HEK293T (cell line): ENCODE measurements at regions not wholly inside any gene's neighbourhood (a gene's known extent, or its start where the extent isn't known, plus 50 kb on each side); places are given as distances from the start of the nearest gene placed in this dataset.

ENCODE experiments used
- BHLHE40 ChIP-seq: fragments of 450-650 bp; IDR thresholded peaks from 2 replicates; pipeline ENCODE4 v1.6.1; 2016; ENCODE audit warnings: mild to moderate bottlenecking, moderate library complexity, borderline replicate concordance
- CTBP1 ChIP-seq: fragments of 450-650 bp; IDR thresholded peaks from 2 replicates; pipeline ENCODE4 v1.6.1; 2016; ENCODE audit warnings: borderline replicate concordance
- FOXA1 ChIP-seq: fragments of 450-650 bp; IDR thresholded peaks from 2 replicates; pipeline ENCODE4 v1.6.1; 2016; ENCODE audit warnings: mild to moderate bottlenecking
- FOXM1 ChIP-seq: fragments of 450-650 bp; IDR thresholded peaks from 2 replicates; pipeline ENCODE4 v1.6.1; 2017; ENCODE audit warnings: mild to moderate bottlenecking, borderline replicate concordance
- HDGF ChIP-seq: fragments of 450-650 bp; IDR thresholded peaks from 2 replicates; pipeline ENCODE4 v1.6.1; 2017; ENCODE audit warnings: antibody characterized with exemption, borderline replicate concordance
- L3MBTL2 ChIP-seq: fragments of 450-650 bp; conservative IDR thresholded peaks from 2 replicates; pipeline ENCODE4 v1.6.1; 2016; ENCODE audit warnings: mild to moderate bottlenecking
- LEF1 ChIP-seq: fragments of 450-650 bp; IDR thresholded peaks from 2 replicates; pipeline ENCODE4 v1.6.1; 2017; ENCODE audit warnings: mild to moderate bottlenecking, borderline replicate concordance
- NFRKB ChIP-seq: fragments of 450-650 bp; IDR thresholded peaks from 2 replicates; pipeline ENCODE4 v1.6.1; 2016; ENCODE audit warnings: mild to moderate bottlenecking, moderate library complexity
- PKNOX1 ChIP-seq: fragments of 450-650 bp; IDR thresholded peaks from 2 replicates; pipeline ENCODE4 v1.6.1; 2016
- SP1 ChIP-seq: fragments of 450-650 bp; IDR thresholded peaks from 2 replicates; pipeline ENCODE4 v1.6.1; 2017
- SUZ12 ChIP-seq: fragments of 450-650 bp; IDR thresholded peaks from 2 replicates; pipeline ENCODE4 v1.6.1; 2016; ENCODE audit warnings: mild to moderate bottlenecking
- TARDBP ChIP-seq: fragments of 450-650 bp; IDR thresholded peaks from 2 replicates; pipeline ENCODE4 v1.6.1; 2016
- ZNF384 ChIP-seq: fragments of 450-650 bp; IDR thresholded peaks from 2 replicates; pipeline ENCODE4 v1.6.1; 2016

- no peak for TF ChIP-seq TARDBP
- no peak for TF ChIP-seq PKNOX1
- no peak for TF ChIP-seq BHLHE40
- TF ChIP-seq HDGF, result no peak
- no peak for TF ChIP-seq NFRKB
- no peak for TF ChIP-seq ZNF384
- no peak for TF ChIP-seq SUZ12
- TF ChIP-seq SP1, result no peak
- no peak for TF ChIP-seq FOXA1
- no peak for TF ChIP-seq FOXM1
- no peak for TF ChIP-seq L3MBTL2
- no peak for TF ChIP-seq CTBP1
- TF ChIP-seq LEF1, result no peak
Observed at GRCh38 chr12:95368931-95369330, 105.0 kb upstream of the METAP2 start.
